22Rv1 (cell line): ENCODE measurements at regions not wholly inside any gene's neighbourhood (a gene's known extent, or its start where the extent isn't known, plus 50 kb on each side); places are given as distances from the start of the nearest gene placed in this dataset.

Experiments
- CTCF ChIP-seq: fragments of 450-650 bp; IDR thresholded peaks from 2 replicates; pipeline ENCODE4 v1.5.1; 2017; ENCODE audit warnings: mild to moderate bottlenecking
- ZFX ChIP-seq: fragments of 450-650 bp; IDR thresholded peaks from 2 replicates; pipeline ENCODE4 v1.6.1; 2017; ENCODE audit warnings: antibody characterized with exemption, borderline replicate concordance

DNA sequence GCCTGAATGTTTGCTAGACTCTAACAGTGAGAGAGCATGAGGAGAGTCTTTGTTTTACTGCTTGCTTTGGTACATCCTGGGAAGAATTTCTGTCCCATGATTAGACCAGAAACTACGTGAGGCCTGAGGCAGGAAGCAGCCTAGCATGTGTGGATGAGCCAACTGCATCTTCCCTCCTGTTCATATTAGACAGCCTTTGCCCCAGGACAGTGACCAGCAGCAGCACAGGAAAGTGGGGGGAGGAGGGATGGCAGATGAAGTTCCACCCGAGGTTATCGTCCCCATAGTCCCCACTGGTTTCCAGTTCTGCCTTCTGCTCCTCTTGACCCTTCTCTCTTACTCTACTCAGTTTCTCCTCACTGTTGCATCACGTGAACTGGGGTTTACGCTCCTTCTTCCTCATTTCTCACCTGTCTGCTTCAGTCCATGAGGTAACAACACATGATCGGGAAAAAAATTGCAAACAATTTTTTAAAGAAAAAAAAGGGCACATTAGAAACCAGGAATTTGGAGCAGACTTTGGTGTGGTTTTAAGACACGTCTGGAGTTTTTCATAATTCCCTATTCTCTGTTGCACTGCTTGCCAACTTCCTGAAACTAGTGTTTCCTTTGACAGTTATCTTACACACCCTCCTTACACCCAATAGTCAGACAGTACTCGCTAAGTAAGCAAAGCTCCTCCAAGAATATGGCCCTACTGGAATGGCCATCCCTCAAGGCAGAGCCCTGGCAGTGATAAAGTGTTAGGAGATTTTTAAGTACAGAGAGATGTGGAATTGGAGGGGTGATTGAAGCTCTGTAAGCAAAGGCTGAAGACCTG is 84.1 kb downstream of the SNX18 start:
- TF ChIP-seq CTCF (no peak), ZFX (no peak)
